ENCODE measurements at regions not wholly inside any gene's neighbourhood (a gene's known extent, or its start where the extent isn't known, plus 50 kb on each side); places are given as distances from the start of the nearest gene placed in this dataset.
A peak's percentile ranks its signal among the peaks of the same experiment; 100 is the strongest.

DNA sequence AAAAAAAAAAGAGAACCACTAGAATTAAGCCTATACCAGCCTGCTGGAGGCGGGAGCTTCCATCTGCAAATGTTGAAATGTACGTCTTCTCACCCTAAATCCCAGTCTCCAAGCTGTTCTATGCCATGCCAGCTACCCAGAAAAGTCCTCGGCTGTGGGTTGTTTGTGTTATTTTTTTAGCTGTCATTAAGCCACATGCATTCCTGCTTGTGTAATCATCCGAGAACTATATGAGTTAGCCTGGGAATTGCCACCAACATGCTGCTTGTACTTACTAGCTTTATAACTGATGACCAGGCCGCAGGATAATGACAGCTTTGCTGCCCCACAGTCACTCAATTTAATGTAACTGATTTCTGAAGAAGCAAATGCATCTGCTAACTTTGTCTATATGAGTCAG is 313.9 kb upstream of the SALL1 start:
- DNase-seq (ENCODE audit: low spot score): peak; percentile 9

DNA sequence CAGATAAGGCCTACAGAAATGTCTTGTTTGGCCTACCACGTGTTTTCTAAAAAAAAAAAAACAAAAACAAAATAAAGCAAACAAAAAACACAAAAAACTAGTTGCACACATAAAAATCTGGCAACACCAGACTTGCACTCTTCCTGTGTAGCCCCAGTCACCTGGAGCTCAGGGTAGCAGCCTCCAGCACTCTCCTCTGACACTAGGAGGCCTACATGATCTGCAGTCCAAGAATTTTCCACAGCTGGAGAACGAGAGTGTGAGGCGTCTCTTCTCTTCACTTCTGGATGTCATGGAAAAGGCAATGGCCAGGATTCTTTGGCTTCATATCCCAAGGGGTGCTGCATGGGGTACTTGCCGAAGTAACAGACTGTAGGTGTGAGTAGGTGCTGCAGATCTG is 310.2 kb upstream of the SALL1 start:
- no peak for DNase-seq (ENCODE audit: low spot score)

DNA sequence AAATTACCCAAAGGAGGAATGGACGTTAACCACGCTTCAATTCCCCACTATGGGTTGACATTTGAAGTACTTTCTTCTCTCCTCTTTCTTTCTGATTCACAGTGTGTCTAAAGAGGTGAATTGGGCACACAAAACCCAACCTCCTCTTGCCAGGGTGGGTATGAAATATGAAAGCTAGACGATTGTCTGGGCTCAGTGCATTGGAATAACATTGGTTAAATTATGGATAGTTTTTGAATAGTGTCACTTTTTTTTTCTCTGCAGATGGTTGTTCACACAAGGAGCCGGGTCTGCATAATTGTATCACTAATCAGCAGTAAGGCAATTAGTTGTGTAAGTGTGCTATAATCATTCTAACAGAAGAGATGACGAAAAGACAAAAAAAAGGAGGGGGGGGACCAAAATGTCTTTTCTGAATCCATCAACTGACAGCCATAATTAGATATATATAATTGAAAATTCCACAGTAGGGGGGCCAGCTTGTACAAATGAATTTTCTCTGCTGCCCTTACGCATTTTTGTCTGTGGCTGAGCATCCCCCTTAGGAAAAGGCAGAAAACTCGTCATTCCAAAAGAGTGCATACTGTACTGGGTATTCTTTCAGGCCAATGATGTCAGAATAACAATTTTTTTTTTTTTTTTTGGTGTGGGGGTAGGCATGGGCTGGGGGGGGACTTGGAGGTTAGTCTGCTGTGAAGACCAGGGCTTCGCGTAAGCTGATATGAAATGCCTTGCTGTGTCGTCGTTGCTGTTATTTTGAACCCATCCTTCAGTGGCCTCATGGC is 307.5 kb upstream of the SALL1 start:
- no peak for DNase-seq (ENCODE audit: low spot score)

DNA sequence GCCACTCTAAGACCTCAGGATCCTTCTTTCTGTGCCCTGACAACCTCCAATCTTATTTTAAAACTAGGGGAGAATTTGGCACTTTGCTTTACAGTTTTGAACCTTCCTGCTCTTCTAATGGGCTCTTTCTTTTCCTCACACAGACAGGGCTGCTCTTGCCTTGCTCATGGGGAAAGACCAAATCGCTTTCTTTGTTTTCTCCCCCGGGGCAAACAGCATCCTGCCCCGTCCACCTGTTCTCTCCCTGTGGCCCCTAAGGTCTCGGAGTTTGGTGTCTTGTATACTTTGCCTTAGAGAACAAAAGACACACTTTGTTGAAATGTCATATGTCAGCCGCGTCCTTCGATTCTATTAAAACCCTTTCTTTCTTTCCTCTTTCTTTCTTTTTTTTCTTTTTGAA is 306.7 kb upstream of the SALL1 start:
- DNase-seq (ENCODE audit: low spot score): no peak

DNA sequence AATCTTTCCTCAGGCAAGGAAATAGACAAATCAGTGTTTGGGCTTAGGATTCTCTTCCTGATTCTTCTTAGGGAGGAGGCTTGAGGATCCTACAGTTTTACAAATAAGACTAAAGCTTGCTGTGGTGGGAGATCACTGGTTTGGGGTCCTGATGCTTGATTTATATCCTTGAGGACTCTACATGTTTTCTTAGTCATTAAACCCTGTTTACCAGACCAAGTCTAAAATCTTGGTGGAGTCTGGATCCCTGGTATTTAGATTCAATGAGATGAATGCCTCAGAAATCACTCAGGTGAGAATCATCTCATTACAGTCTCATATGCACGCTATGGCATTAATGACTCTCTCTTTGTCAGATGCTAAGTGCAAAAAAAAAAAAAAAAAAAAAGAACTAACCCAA is 304.3 kb upstream of the SALL1 start:
- no peak for DNase-seq (ENCODE audit: low spot score)

DNA sequence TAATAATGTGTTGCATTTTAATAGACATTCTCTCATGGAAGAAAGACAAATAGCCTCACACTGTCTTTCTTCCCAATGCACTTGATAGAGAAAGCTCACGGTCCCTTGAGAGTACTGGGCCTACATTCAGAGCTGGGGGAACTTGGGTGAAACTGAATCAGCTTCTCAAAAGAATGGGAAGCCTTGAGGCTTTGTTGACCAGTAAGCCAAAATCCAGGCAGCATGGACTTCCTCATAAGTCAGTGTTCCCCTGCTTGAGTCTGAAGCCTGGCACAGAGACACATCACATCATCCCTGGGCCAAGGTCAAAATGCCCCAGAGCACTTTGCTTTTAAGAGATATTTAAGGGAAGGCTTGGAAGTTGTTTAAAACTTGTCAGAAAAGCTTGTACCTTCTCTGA is 302.2 kb upstream of the SALL1 start:
- DNase-seq (ENCODE audit: low spot score): no peak

DNA sequence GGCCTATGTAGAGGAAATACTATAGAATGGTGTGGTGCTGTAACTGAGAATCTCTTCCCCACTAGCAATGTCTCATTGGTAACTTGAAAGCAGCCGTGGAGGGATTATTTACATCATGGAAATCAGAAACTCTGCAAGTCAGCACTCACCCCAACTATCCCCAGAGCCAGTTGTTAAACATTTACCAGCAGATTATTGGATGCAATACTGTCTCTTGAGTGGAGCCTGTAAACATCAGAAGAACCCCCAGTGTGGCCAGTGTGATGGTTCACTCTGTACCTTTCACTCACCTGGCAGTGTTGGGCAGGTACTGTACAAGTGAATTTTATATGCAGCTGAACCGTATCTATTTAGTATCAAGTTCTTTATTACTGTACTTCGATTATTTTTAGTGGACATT is 299.8 kb upstream of the SALL1 start:
- no peak for DNase-seq (ENCODE audit: low spot score)

DNA sequence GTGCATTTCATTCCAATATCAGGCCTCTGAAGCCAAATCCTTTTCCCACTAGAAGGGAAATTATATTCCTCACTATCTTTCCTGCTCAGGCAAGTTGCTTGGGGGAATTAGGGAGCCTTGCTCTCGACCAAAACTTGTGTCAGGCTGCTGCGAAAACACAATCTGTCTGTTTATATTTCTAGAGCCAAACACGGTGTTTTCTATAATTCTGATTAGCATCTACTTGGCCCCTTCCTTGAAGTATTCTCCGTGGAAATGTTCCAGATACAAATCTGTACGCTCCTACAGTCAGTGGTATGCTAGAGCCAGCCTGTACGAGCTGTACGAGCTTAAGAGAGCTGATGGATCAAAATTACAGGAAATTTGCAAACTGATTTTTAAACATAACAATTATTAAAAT is 299.3 kb upstream of the SALL1 start:
- no peak for DNase-seq (ENCODE audit: low spot score)

DNA sequence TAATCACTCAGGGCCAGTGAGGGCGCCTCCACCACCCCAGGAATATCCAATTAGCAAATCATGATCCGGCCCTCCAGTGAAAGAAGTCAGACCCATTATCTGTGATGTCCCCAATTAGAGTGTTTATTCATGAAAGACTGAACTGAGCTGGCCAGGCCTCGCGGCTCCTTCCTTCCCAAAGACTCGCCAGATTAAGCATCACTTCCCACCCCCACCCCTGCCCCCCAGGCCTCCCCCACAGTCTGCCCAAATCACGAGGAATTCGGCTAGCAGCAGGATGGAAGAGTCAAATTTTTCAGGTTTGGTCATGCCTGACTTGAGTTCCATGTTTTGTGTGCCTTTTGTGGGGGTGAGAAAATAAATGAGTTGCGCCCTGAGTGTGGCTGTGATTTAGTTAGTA is 298.4 kb upstream of the SALL1 start:
- no peak for DNase-seq (ENCODE audit: low spot score)

DNA sequence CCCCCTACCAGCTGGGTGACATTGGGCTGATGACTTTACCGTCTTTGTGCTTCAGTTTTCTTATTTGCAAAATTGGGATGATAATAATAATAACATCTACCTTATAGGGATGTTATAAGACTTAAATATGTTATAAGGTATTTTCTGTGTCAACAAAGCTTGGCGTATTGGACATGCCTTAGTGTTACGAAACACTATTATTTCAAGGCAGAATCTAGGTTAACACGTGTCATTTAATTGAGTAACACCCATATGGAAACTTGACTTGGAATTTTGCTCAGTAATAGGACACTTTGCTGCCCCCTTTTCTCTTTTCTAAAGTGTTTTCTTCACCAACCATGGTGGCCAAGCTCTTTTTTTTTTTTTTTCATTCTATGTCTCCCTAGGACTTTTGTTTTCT is 294.2 kb upstream of the SALL1 start:
- no peak for DNase-seq (ENCODE audit: low spot score)

DNA sequence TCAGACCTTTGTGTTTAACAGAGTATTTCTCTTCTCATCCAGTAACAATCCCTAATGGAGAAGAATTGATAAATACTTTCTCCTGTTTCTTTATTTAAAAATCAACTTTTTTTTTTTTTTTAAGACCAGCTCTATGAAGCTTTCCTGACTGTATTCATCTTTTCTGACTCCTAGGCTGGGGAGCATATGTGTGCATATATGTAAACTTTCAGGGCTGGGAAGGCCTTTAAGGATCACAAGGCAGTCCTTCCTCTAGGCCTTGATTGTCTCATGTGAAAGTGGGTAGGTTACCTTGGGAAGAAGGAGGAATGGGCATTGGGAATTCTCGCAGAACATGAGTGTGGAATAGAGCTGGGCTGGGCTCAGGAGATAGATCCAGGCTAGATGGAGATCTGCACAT is 292.9 kb upstream of the SALL1 start:
- no peak for DNase-seq (ENCODE audit: low spot score)

DNA sequence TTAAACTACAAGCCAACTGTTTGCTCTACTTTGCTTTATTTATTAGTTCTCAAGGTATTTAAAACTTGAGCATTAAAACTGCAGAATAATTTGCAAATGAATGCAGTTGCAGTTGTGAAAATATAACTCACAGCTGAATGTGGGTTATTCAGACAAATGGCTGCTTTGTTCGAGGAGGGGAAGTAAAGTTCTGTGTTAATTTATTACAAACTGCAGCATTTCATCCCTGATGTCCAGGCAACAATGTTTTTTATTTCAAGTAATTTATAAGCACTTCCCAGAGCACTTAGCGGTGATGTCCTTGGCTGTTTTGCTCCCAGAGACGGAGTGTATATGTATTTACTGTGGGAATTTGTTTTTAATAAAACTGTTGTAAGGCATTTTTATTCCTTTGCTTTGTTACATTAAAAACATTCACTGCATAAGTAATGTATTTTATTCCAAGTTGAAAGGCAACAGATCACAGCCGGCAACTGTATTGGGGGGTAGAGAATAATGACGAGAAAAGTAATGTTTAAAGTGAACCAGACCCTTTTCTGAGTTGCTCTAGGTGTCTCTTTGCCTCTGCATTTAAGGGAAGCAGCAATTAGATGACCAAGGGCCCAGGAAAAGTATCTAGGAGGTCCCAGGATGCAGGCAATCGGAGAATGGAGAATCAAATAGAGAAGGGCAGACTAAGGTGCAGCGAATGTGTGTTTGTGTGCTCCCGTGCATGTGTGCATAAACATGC is 291.2 kb upstream of the SALL1 start:
- no peak for DNase-seq (ENCODE audit: low spot score)

DNA sequence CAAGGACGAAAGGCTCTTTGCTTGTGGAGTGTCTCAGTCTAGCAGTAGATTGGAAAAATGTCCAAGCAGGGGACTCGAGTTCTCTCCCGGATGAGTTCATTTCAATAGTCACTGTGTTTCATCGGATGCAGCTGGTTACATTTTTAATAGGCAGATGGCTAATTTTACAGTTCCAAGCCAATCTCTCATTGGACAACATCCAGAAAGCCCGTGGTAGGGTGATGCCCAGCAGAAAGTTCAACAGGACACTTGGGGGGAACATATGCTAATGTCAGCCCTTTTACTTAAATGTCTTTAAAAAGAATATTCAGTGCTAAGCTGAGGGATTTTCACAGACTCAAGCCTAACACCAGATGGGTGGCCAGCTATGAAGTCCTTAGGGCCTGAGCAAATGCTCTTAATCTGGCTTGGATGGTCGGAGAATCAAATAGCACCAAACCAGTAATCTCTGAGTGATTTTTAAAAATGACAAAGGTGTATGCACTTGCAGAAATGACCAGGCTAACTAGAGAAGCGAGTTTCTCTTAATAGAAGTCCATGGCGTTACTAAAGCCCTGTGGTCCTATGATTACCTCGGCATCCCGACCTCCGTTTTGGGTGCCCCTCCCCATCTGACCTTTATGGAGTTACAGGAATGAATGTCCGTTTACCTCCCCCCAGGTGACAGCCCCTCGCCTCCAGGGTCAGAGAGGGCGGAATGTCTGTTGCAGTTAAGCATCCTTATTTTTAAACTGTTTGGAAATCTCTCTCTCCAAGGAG is 289.2 kb upstream of the SALL1 start:
- no peak for DNase-seq (ENCODE audit: low spot score)

DNA sequence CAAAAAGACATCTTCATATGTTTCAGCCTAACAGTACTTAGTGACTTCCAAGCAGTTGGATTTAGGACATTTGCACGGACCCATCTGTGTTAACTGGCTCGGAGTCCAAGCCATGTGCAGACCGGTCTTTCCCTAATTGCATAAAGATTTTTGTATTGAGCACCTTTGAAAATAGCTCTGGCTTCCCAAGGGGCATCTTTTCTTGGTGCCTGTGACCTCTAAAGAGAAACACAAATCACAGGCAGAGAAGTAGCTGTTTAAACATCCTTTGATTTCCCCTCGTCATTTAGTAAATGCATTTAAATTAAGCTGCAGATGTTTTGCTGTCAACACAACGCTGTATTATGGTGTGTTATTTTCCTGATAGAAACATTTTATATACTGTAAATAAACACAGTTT is 288.2 kb upstream of the SALL1 start:
- no peak for DNase-seq (ENCODE audit: low spot score)

DNA sequence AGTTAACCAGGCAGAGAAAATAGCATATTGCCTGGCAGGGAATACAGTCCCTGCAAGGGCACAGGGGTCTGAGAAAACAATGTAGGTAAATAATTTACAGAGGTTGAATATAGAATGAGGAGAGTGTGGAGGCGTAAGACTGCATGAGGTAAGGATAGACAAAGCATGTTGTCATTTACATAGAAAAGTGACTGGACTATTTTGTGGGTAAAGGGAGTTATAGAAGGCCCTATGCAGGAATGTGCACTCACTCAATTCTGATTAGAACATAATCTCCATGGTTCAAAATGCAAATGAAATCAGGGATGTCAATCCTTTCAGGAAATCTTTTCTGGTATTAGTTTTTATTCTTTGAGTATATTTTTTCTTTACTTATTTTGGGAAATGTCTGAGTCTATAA is 285.7 kb upstream of the SALL1 start:
- no peak for DNase-seq (ENCODE audit: low spot score)

DNA sequence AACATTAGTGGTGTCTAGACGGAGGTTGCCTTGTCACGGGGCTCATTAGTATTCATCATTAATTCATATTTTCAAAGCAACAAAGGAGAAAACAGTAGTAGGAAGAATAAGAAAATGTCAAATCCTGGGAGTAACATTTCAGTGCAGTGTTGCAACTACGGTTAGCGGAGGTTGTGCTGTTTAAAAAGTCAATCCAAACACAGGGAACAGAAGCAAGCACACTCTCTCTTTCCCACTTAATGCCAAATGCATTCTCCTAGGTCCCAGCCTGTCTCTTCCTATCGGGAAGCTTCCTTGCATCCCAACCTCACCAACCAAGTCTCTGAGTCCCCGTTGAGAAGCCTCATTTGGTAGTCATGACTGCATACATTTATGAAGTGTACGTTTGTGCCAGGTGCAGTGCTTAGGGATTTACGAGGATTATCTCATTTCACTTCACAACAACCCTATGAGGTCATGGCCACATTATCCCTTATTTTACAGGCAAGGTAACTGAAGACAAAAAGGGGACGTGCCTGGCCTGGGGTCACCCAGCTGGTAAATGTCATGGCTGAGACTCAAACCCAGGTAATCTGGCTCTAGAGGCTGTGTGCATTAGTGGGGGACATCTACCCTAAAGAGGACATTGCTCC is 283.6 kb upstream of the SALL1 start:
- DNase-seq (ENCODE audit: low spot score): no peak

DNA sequence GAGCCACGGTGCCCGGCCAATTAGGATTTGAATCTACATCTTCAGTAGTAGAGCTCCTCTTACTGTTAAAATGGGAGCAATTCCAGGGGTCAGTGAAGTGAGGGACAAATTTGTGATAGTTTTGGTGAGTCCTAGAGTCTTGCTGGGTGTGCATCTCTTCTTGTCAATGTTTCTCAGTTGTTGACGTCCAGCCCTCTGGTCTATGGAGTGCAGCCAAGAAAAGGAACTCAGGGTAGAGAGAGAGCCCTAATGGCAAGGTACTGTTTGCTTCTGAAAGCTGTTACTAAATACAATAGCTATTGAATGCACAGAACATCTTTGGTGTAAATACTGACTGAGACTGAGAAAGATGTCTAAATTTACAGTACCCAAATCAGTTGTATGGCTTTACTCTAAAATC is 282.5 kb upstream of the SALL1 start:
- DNase-seq (ENCODE audit: low spot score): no peak

DNA sequence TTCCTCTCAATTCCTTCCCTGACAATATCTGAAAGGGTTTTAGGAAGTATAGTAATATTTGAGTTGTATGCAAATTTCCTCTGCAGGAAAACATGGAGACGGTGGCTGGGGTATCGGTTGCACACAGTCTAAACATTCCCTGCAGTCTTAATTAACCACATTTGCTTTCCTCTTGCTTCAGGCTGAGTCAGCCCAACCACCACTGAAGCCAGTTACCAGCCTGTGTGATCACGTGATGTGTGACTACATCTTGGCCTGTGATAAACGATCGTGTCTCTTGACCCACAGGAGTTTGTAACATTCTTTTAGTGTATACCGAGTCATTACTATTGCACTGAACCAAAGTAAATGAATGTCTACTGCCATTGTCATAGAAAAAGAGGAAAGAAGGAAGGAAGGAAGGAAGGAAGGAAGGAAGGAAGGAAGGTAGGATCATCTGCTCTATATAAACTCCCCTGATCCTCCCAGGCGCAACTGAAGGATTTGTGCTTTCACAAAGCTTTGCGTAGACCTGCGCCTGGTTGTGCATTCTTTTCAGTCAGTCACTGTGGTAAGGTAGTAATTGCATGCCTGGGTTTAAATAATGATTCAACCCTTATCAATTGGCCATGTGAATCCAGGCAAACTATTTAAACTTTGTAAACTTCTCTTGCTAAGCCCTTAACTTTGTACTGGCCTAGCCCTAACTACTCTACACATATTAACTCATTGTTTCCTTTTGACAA is 280.6 kb upstream of the SALL1 start:
- DNase-seq (ENCODE audit: low spot score): peak; percentile 88

DNA sequence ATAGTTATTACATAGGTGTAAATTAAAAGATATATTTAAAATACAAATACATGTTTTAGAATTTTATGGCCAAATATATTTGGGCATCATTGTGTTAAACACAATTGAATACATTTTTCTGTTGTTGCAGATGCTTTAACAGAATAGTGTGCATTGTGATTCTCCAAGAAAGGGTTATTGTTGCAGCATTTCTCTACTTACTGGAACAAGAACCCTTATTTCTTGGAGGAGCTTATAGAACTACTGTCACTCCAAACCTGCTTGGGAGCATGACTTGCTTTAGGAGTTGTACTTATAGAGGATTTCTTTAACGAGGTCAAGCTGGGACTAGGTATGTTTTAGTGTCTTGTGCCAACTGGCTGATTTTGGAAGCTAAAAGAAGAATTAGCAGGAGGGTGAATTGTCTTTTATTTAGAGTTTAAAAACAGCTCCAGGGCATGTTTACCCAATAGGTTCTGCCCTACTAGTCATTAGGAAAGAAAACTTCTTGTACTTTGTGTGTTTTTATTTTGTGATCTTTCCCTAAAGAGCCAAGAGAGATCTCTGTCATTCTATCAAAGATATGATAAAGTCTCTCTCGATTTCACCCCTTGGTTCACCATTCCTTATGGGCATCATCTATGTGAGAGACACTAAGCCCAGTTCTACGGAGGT is 279.8 kb upstream of the SALL1 start:
- no peak for DNase-seq (ENCODE audit: low spot score)

DNA sequence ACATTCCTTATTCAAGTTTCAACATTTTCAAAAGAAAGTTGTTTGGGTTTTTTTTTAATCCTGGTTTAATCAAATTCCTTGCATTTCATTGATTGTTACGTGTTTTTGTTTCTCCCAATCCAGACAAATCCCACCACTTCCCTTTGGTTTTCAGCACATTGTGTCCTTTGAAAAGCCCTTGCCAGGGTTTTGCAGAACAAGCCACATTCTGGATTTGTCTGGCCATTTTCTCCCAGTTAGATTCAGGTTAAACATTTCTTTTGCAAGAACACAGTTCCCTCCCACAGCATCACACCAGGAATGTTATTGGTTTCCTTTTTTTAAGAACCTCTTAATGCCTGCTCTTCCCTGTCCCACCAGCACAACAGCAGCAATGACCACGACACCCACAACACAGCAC is 278.0 kb upstream of the SALL1 start:
- DNase-seq (ENCODE audit: low spot score): no peak

DNA sequence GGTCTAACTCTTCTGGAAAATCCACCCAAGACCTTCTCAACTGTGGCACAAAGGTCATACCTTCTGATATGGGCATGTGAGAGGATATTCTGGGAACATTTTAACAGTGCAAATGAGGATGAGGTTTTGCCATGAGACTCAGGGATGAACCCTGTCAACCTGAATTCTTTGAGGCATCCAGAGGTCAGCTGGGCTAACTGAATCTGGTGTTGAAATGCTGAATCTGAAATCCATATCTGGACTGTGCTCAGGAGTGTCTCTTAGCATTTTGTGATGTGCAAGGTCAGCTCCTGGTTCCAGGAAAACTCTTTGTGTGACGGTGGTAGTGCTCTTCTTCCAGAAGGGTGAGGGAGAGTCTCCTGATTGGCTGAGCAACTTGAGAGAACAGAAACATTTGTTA is 276.0 kb upstream of the SALL1 start:
- DNase-seq (ENCODE audit: low spot score): no peak
